ENCODE measurements at regions not wholly inside any gene's neighbourhood (a gene's known extent, or its start where the extent isn't known, plus 50 kb on each side); places are given as distances from the start of the nearest gene placed in this dataset.
"Not testable (repeated sequence)": the region's sequence is repeated elsewhere in the genome, so short reads cannot be mapped to it uniquely, and the experiment has no call there.

- no peak overlapping the region for H3K27ac ChIP-seq
- H3K4me1 ChIP-seq: peaks cover 0 to 2% (median 0%) of the 10 kb centered on the region in 6 donors
- H3K36me3 ChIP-seq: no peaks in the 10 kb centered on the region
- H3K27me3 ChIP-seq (replicated peaks in 1 of 7): peaks cover 0 to 4% (median 0%) of the 10 kb centered on the region in 7 donors
- intact Hi-C loops (cut with DNase I; ENCODE audit: low total_unique reads): no loop called here
- H3K9me3 ChIP-seq: peaks cover 0 to 24% (median 16%) of the 10 kb centered on the region in 8 donors
- 78 to 96% (median 96%) methylated on average over 2 of the region's 2 CpGs for WGBS, 5 donors
- no peak overlapping the region for H3K4me3 ChIP-seq
- TF ChIP-seq POLR2AphosphoS5 (IDR thresholded peaks at IDR 0.05) (no peak), CTCF (IDR thresholded peaks at IDR 0.05 in 8 of 11, conservative IDR thresholded peaks at IDR 0.05 in 3 of 11) (no peak), POLR2A (IDR thresholded peaks at IDR 0.05) (no peak)
- no peak for DNase-seq
Measured at GRCh38 chr9:88915916-88916315, 75.4 kb upstream of the S1PR3 start.

GRCh38 chr9:88916894-88917293 lies 74.4 kb upstream of the S1PR3 start:
- intact Hi-C loops (cut with DNase I; ENCODE audit: low total_unique reads): no loop called here
- 0 to 29% (median 24%) methylated on average over 1 of the region's 1 CpG for WGBS, 5 donors
- no peak for TF ChIP-seq POLR2AphosphoS5 (IDR thresholded peaks at IDR 0.05)
- TF ChIP-seq POLR2A (IDR thresholded peaks at IDR 0.05): no peak
- no peak for TF ChIP-seq CTCF (IDR thresholded peaks at IDR 0.05 in 8 of 11, conservative IDR thresholded peaks at IDR 0.05 in 3 of 11)
- H3K27me3 ChIP-seq (replicated peaks in 1 of 7): no peaks in the 10 kb centered on the region
- H3K9me3 ChIP-seq: peaks cover 0 to 24% (median 16%) of the 10 kb centered on the region in 8 donors
- H3K36me3 ChIP-seq: no peaks in the 10 kb centered on the region
- H3K4me1 ChIP-seq: peaks cover 0 to 12% (median 5%) of the 10 kb centered on the region in 6 donors
- H3K4me3 ChIP-seq: no peak overlapping the region
- no peak overlapping the region for H3K27ac ChIP-seq
- no peak for DNase-seq

- Histone ChIP-seq H3K27me3 (replicated peaks in 1 of 7) (no peaks in the 10 kb centered on the region), H3K27ac (no peak overlapping the region), H3K9me3 (peaks cover 0 to 24% (median 16%) of the 10 kb centered on the region in 8 donors), H3K4me3 (no peak overlapping the region), H3K4me1 (peaks cover 0 to 16% (median 7%) of the 10 kb centered on the region in 6 donors), H3K36me3 (no peaks in the 10 kb centered on the region)
- DNase-seq: no peak
- intact Hi-C loops (cut with DNase I; ENCODE audit: low total_unique reads): no loop called here
- 89 to 98% (median 93%) methylated on average over 3 of the region's 3 CpGs for WGBS, 5 donors
- TF ChIP-seq CTCF (IDR thresholded peaks at IDR 0.05 in 8 of 11, conservative IDR thresholded peaks at IDR 0.05 in 3 of 11): no peak
- no peak for TF ChIP-seq POLR2AphosphoS5 (IDR thresholded peaks at IDR 0.05)
- no peak for TF ChIP-seq POLR2A (IDR thresholded peaks at IDR 0.05)
Measured at GRCh38 chr9:88917375-88917774, 73.9 kb upstream of the S1PR3 start.

GRCh38 chr9:88918537-88918936 lies 72.7 kb upstream of the S1PR3 start:
- peaks cover 0 to 24% (median 16%) of the 10 kb centered on the region in 8 donors for H3K9me3 ChIP-seq
- H3K27me3 ChIP-seq (replicated peaks in 1 of 7); DNase-seq; intact Hi-C loops (cut with DNase I; ENCODE audit: low total_unique reads); H3K4me3 ChIP-seq; H3K36me3 ChIP-seq; H3K27ac ChIP-seq: not testable (repeated sequence)
- 68 to 88% (median 86%) methylated on average over 1 of the region's 1 CpG for WGBS, 5 donors
- peaks cover 0 to 28% (median 17%) of the 10 kb centered on the region in 6 donors for H3K4me1 ChIP-seq

GRCh38 chr9:88920645-88921044 lies 70.6 kb upstream of the S1PR3 start:
- no peaks in the 10 kb centered on the region for H3K36me3 ChIP-seq
- no peak for DNase-seq
- TF ChIP-seq POLR2AphosphoS5 (IDR thresholded peaks at IDR 0.05) (no peak), POLR2A (IDR thresholded peaks at IDR 0.05) (no peak), CTCF (IDR thresholded peaks at IDR 0.05 in 8 of 11, conservative IDR thresholded peaks at IDR 0.05 in 3 of 11) (no peak)
- intact Hi-C loops (cut with DNase I; ENCODE audit: low total_unique reads): no loop called here
- H3K4me1 ChIP-seq: peaks cover 0 to 43% (median 21%) of the 10 kb centered on the region in 6 donors
- H3K4me3 ChIP-seq: no peak overlapping the region
- peaks cover 0 to 24% (median 16%) of the 10 kb centered on the region in 8 donors for H3K9me3 ChIP-seq
- 94 to 100% (median 96%) methylated on average over 1 of the region's 1 CpG for WGBS, 5 donors
- H3K27ac ChIP-seq: no peak overlapping the region
- no peaks in the 10 kb centered on the region for H3K27me3 ChIP-seq (replicated peaks in 1 of 7)

All from spleen (tissue), 11 donors.